Left renal pelvis (tissue), 4 donors: ENCODE measurements at regions not wholly inside any gene's neighbourhood (a gene's known extent, or its start where the extent isn't known, plus 50 kb on each side); places are given as distances from the start of the nearest gene placed in this dataset.

Experiments
- DNase-seq, 4 donors: peaks; one replicate each; pipeline ENCODE4 v3.0.0-alpha.2; 2013; ENCODE audit warnings: low read depth in 4 of 4, low spot score in 3 of 4

GRCh38 chr10:62543571-62544355 is 169.6 kb downstream of the ZNF365 start:
- DNase-seq = no peak

DNA sequence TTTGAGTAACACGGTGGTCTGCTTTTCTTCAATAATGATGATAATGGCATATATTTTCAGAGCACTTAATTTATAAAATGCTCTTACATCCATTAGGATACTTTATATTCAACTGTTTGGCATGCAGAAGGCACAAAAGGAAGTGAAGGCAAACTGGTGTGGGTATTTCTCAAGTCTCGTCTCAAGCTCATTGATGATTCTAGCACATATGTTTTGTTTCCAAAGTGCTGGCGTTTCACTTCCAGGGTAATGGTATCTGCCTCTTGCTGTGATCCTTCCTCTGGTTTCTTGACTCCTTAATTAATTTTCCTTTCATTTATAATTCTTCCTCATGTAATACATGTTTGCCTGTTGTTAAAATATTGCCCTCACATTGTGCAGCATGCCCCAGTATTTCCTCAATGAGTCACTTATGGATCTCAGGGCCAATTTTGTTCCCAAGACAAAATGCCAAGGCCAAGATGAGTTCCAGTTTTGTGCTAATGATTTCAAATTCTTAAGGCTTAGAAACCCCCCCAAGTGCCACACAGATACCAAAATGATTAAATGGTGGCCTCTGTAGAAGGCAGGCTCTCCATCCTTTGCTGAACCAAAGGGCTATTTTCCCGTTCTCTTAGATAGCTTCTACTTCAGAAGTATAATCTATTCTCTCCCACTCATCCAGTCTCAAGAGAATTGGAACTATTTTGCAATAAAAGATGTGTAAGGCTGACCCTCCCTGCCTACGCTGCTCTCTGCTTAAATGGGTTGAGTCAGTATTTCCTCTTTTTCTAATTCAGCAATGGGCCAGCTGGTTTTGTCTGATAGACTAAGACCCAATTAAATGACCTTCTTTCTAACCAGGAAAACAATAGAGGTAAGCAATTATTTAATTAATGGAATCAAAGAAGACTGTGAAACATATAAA is 171.2 kb downstream of the ZNF365 start:
- no peak for DNase-seq

GRCh38 chr10:62548686-62549085 is 174.5 kb downstream of the ZNF365 start:
- no peak for DNase-seq

- no peak for DNase-seq
Observed at GRCh38 chr10:62550173-62550572, 176.0 kb downstream of the ZNF365 start.

DNA sequence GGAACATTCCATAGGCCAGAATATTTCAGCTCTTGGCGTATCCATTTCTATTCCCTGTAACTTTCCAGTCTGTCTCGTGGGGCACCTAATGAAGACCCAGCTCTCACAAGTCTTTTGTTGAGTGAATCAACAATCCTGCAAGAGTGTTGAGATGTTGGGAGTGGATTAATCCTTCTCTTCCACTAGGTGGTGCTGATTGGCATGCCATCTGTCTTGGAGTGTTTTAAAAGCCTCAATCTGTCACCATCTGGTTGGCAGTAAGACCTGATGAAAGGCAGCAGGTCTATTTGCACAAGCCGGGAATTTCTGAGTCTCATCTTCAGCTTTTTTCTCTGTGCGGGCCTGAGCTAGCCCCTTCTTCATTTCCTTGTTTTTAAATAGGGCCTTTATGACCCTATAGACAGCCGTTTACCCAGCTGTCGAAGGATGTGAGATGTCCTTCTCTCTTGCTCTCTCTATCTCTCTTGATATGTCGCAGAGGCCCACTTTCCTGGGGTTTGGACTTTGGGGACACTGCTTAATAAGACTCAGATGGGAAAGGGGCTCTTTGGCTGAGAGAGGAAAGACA is 180.5 kb downstream of the ZNF365 start:
- no peak for DNase-seq

DNA sequence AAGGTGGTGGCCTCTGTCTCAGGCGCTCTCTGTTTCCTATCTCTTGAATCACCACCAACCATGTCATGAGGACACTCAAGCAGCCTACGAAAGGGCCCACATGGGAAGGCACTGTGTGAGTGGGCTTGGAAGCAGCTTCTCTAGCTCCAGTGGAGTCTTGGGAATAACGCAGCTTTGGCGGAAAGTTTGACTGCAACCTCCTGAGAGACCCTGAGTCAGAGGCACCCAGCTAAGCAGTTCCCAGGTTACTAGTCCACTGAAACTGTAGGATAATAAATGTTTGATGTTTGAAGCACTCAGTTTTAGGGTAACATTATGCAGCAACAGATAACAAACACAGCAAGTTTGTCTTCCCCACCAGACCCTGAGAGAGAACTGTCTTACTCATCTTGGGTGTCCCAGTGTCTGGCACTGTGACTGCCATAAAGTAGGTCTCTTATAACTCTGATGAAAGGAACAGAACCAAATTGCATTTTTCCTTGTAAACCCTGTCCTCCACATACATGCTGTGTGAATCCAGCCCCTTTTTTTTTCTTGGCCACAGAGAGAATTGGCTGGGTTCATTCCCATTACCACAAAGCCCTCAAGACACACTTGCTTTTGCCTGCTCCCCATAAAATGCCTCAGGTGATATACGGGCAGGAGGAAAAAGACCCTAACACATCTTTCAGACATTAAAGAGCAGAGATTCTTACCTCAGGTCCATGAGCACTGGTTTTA is 185.5 kb downstream of the ZNF365 start:
- no peak for DNase-seq

- no peak for DNase-seq
Observed at GRCh38 chr10:62560201-62560819, 186.1 kb downstream of the ZNF365 start.

DNA sequence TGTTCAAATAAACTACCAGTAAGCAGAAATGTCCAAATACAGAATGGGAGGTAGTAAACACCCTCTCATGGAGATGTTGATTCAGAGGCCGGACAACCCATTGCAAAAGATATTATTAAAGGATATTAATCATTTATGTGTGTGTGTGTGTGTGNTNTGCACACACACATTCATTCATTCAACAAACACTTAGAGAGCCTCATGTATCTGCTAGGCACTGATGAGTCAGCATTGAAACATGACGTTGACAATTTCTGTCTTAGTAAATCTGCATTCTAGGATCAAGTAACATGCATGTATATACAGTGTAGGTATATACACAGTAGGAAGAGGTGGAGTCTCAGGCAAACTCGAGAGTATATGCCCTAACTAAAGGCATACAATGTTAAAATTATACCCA is 187.0 kb downstream of the ZNF365 start:
- no peak for DNase-seq

GRCh38 chr10:62562101-62562500 is 187.9 kb downstream of the ZNF365 start:
- DNase-seq = no peak

- no peak for DNase-seq
Observed at GRCh38 chr10:62562795-62563194, 188.6 kb downstream of the ZNF365 start.

DNA sequence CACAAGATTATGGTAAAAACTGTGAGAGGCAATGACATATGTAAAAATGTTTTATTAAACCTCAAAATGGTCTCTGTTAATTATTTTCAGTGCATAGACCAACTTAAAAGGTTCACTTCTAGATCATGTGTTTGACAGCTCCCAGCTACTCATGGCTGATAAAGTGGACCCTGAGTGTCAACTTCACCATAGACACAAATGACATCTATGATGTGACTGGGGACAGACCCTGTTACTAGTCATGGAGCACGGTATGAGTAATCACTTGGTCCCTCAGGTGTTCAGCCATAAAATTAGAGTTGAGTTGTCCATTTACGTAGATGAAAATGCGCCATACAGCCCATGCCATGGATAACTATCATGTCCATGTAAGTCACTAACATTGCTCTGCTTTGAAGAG is 199.8 kb downstream of the ZNF365 start:
- DNase-seq = no peak

GRCh38 chr10:62577076-62577475 is 202.9 kb downstream of the ZNF365 start:
- no peak for DNase-seq

- DNase-seq = no peak
Observed at GRCh38 chr10:62577666-62578291, 203.6 kb downstream of the ZNF365 start.

- DNase-seq = no peak
Observed at GRCh38 chr10:62578301-62578700, 204.1 kb downstream of the ZNF365 start.

DNA sequence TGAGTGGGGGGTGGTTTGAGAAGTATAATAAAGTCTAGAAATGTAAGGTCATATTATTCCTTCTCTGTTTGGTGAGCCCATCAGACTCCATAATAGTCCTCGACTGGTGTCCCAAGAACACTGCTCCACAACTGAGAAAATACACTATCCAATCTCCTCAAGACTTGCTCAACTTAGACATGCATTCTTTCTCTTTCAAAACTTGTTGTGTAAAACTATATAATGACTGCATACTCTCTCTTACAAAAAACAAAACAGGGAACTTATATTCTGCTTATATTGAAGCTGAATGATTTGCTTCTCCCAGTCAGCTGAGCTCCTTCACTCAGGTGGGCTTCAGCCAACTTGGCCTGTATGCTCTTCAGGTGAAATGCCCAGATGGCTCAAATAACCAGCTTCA is 204.7 kb downstream of the ZNF365 start:
- no peak for DNase-seq

GRCh38 chr10:62580396-62580795 is 206.2 kb downstream of the ZNF365 start:
- DNase-seq = no peak

GRCh38 chr10:62581351-62581750 is 207.2 kb downstream of the ZNF365 start:
- DNase-seq = no peak

DNA sequence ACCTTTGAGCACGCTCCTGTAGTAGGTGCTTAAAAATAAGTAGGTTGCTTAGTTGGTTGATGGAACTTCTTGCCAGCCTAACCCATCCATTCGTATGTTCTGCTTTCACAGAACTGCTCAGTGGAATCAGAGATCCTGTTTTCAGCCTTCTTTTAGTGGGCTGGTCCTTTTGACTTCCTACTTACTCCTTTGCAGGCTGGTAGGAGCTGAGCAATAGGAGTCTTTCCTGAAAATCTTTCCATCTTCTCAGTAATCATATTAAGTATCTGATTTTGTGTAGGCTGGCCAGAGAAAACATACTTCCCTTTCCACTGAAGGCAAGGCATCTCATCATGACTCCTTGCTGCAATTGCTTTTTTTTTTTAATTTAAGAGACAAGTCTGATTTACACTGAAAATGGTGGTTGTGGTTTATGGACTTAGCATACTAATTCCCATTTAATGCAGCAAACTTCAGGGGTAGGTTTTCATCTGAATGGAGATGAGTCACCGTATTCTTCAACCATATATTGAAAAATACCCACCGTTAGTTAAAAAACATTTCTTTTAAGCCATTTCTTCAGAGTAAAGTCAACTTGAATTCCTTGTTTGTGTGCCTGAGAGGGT is 208.0 kb downstream of the ZNF365 start:
- no peak for DNase-seq

- peak in 2 of 4 donors; percentile 18 to 44 for DNase-seq
Observed at GRCh38 chr10:62582804-62583208, 208.6 kb downstream of the ZNF365 start.
